A549 (cell line): ENCODE measurements at regions not wholly inside any gene's neighbourhood (a gene's known extent, or its start where the extent isn't known, plus 50 kb on each side); places are given as distances from the start of the nearest gene placed in this dataset.

ENCODE experiments used
- POLR2A ChIP-seq: IDR thresholded peaks from 2 replicates; pipeline ENCODE4 v1.6.1; 2012; ENCODE audit warnings: mild to moderate bottlenecking, low read length
- TF ChIP-seq, protein P1 (sequence below): fragments of >200 bp; sonication (Bioruptor Twin); formaldehyde crosslinking; IDR thresholded peaks from 2 replicates; pipeline ENCODE4 v1.6.1; 2016

DNA sequence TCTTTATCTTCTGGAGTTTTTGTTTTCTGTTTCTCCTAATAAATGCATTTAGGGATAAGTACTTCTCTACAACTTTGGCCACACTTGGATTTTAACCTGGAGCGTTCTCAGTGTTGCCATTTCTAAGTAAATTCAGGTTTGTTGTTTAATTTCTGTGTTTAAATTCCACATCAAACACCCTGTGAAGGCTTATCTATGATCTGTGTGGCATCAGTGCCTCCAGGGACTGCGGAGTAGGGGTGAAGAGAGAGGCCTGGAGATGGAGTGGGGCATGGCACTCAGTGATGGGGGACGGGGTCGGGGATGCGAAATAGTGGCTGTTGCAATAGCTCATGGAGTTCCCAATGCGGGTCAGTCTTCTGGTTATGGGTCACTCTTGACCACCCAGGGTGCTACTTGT, 294.8 kb downstream of the HS3ST3B1 start:
- no peak for TF ChIP-seq POLR2A
- TF ChIP-seq, protein P1, sequence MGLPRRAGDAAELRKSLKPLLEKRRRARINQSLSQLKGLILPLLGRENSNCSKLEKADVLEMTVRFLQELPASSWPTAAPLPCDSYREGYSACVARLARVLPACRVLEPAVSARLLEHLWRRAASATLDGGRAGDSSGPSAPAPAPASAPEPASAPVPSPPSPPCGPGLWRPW = no peak
